ENCODE measurements at regions not wholly inside any gene's neighbourhood (a gene's known extent, or its start where the extent isn't known, plus 50 kb on each side); places are given as distances from the start of the nearest gene placed in this dataset.
A peak's percentile ranks its signal among the peaks of the same experiment; 100 is the strongest.
"Not testable (repeated sequence)": the region's sequence is repeated elsewhere in the genome, so short reads cannot be mapped to it uniquely, and the experiment has no call there.

GRCh38 chr22:46026899-46027210 lies 49.9 kb upstream of the WNT7B start:
- Mint-ChIP-seq H3K36me3 (no peaks in the 10 kb centered on the region), H3K4me1 (peaks cover 0 to 4% (median 4%) of the 10 kb centered on the region in 3 donors), H3K27me3 (peaks cover 31% of the 10 kb centered on the region), H3K27ac (no peak overlapping the region), H3K4me3 (peak overlapping the region; percentile 8 to 86 (median 70)), H3K9me3 (no peaks in the 10 kb centered on the region)

DNA sequence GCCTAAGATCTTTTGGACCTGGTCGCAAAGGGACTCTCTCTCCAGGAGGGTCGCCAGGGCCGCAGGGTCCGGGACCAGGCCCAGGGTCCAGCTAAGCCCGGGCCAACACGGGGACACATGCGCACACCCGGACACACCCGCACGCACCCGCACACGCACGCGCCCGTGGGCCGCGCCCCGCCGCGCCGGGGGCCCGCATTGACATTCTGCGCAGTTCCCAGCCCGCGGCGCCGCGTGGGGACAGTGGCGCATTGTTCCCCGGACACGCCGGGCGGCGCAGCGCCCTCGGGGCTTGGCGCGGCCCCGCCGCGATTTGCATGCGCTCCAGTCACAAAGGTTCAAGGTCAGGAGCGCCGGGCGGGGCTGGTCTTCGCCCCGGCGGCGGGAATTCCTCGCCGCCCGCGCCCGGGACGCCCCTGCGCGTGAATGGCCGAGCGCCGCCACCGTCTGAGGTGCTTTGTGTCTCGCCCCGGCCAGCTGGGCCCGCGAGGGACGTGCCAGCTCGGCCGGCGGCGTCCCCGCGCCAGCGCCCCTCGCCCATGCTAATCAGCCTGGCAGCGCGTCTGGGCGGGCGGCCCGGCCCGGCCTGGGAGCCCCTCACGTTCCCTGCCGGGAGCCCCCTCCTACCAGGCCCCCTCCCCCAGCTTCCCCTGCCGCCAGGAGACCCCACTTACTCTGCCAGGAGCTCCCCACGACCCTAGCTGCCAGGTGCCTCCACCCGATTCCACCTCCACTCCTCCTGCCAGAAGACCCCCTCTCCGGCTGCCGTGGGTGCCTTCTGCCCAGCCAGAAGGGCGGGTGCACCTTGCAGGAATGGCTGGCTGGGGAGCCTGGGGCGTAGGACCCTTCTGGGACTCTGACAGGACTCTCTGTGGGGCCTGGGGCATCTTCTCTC lies 50.5 kb upstream of the WNT7B start:
- no peak overlapping the region for H3K27ac Mint-ChIP-seq
- peak overlapping the region in 3 of 4 donors; percentile 8 to 86 (median 61) for H3K4me3 Mint-ChIP-seq
- no peaks in the 10 kb centered on the region for H3K9me3 Mint-ChIP-seq
- H3K4me1 Mint-ChIP-seq, result peaks cover 0 to 4% (median 4%) of the 10 kb centered on the region in 3 donors
- H3K36me3 Mint-ChIP-seq, result no peaks in the 10 kb centered on the region
- H3K27me3 Mint-ChIP-seq, result peaks cover 31% of the 10 kb centered on the region

DNA sequence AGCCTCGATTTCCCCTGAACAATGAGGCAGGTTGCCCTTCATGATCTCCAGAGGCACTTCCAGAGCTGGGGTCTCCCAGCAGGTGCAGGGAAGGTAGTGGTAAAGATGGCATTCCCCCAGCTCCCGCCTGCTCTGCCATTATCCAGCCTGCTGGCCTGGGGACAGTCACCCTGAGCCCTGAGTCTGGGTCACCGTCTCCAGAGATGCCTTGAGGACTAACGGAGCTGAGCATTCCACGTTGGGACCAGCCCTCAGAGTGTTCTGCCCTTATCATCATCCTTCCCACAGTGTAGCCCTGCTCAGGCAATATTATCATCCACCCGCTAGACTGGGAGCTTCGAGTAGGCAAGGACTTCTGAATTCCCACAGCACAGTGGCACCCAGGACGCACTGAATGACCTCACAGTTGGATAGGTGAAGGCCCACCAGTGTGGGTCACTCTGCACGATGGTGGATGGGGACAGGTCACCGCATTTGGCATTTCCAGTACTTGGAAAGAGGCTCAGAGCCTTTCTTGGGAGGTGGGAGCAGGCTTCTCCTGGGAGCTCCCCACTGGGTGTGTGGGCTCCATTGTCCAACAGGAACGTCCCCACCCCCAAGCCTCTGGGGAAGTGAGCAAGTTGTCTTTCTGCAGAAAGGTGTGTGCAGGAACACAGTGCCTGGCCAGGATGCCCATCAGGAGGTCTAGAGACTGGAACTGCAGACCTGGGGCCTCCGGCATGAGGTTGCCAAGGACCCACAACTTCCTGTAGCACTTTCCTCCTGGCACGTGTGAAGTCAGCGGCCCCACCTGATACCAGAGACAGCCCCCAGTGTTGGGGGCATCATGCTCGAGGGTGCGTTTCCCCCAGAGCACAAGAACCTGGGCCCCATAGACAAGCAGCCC lies 51.4 kb upstream of the WNT7B start:
- H3K4me3 Mint-ChIP-seq, result peak overlapping the region in 3 of 4 donors; percentile 20 to 30 (median 21)
- no peaks in the 10 kb centered on the region for H3K9me3 Mint-ChIP-seq
- H3K36me3 Mint-ChIP-seq, result no peaks in the 10 kb centered on the region
- H3K27me3 Mint-ChIP-seq, result peaks cover 31% of the 10 kb centered on the region
- no peak overlapping the region for H3K27ac Mint-ChIP-seq
- peaks cover 0 to 4% (median 4%) of the 10 kb centered on the region in 3 donors for H3K4me1 Mint-ChIP-seq

DNA sequence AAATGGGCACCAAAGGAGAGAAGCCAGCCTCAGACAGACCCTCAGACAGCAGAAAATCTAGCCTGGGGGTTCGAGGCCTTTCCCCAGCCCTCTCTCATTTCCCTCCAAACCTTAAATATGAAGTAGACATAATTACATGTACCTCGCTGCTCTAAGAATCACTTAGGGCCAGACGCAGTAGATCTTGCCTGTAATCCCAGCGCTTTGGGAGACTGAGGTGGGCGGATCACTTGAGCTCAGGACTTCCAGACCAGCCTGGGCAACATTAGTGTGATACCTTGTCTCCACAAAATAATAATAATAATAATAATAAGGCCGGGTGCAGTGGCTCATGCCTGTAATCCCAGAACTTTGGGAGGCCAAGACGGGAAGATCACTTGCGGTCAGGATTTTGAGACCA lies 52.1 kb upstream of the WNT7B start:
- H3K9me3 Mint-ChIP-seq, result no peaks in the 10 kb centered on the region

GRCh38 chr22:46029574-46030200 lies 52.7 kb upstream of the WNT7B start:
- H3K36me3 Mint-ChIP-seq, result no peaks in the 10 kb centered on the region
- H3K27me3 Mint-ChIP-seq, result peaks cover 26% of the 10 kb centered on the region
- peak overlapping the region in 1 of 4 donors; percentile 11 for H3K4me3 Mint-ChIP-seq
- H3K9me3 Mint-ChIP-seq, result no peaks in the 10 kb centered on the region
- peaks cover 0 to 4% (median 2%) of the 10 kb centered on the region in 3 donors for H3K4me1 Mint-ChIP-seq
- no peak overlapping the region for H3K27ac Mint-ChIP-seq

More for the DNA sequence above, 52.1 kb upstream of the WNT7B start:
- Mint-ChIP-seq H3K4me1 (peaks cover 0 to 4% (median 4%) of the 10 kb centered on the region in 3 donors), H3K4me3 (no peak overlapping the region), H3K27me3 (peaks cover 31% of the 10 kb centered on the region), H3K36me3 (no peaks in the 10 kb centered on the region), H3K27ac (no peak overlapping the region)

DNA sequence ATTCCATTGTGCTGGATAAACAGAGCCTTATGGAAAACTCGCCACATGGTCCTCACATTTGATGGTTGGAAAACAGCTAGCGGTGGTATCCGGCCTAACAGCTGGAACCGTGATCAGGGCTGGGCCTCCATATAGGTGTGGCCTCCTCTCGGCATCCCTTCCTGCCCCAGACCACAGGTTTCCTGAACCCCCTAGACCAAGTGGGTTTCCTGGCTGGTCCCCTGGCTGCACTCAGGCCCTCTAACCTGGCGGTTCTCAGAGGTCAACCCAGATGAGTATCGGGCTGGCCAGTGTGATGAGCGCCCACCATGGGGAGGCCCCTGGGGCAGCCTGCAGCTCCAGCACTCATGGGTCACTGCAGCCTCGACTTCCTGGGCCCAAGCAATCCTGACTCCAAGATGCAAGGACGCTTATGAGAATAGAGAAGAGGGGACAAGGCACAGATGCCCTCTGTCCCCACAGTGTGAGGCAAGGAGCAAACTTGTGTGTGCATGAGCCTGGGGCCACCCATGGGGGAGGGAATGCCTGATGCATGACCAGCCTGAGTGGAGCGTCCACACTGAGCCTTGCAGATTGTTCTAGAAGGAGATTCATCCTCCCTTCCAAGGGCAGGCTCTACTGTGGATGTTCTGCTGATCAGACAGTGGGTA lies 53.4 kb upstream of the WNT7B start:
- Mint-ChIP-seq H3K4me3 (peak overlapping the region in 1 of 4 donors; percentile 48), H3K27ac (peak overlapping the region in 1 of 3 donors; percentile 78), H3K27me3 (peaks cover 26% of the 10 kb centered on the region), H3K9me3 (no peaks in the 10 kb centered on the region), H3K36me3 (no peaks in the 10 kb centered on the region), H3K4me1 (peaks cover 5 to 8% (median 7%) of the 10 kb centered on the region in 3 donors)

DNA sequence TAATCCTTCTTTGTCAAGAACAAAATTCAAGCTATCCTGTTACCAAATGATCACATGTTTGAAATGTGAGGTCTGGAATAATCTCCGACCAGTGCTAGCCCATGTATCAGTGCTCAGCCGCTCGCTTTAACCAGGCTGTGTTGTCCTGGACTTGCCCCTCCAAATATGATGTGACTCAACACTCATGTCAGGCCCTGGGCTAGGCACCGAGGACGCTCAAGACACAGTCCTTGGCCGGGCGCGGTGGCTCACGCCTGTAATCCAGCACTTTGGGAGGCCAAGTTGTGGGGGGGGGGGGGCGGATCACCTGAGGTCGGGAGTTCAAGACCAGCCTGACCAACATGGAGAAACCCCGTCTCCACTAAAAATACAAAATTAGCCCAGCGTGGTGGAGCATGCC lies 54.1 kb upstream of the WNT7B start:
- Mint-ChIP-seq H3K36me3 (no peaks in the 10 kb centered on the region), H3K4me1 (peaks cover 5 to 8% (median 5%) of the 10 kb centered on the region in 3 donors), H3K27ac (no peak overlapping the region), H3K4me3 (no peak overlapping the region), H3K27me3 (peaks cover 21% of the 10 kb centered on the region), H3K9me3 (no peaks in the 10 kb centered on the region)

- H3K9me3 Mint-ChIP-seq, result no peaks in the 10 kb centered on the region
- H3K4me1 Mint-ChIP-seq, result peaks cover 5 to 9% (median 8%) of the 10 kb centered on the region in 3 donors
- H3K36me3 Mint-ChIP-seq, result no peaks in the 10 kb centered on the region
- H3K4me3 Mint-ChIP-seq, result no peak overlapping the region
- H3K27ac Mint-ChIP-seq, result no peak overlapping the region
- H3K27me3 Mint-ChIP-seq, result peaks cover 18% of the 10 kb centered on the region
These were observed 54.6 kb upstream of the WNT7B start for GRCh38 chr22:46031557-46031956.

GRCh38 chr22:46031965-46032851 lies 55.2 kb upstream of the WNT7B start:
- Mint-ChIP-seq H3K36me3 (no peaks in the 10 kb centered on the region), H3K4me3 (no peak overlapping the region), H3K27me3 (peaks cover 12% of the 10 kb centered on the region), H3K9me3 (no peaks in the 10 kb centered on the region), H3K27ac (no peak overlapping the region), H3K4me1 (peaks cover 8 to 13% (median 10%) of the 10 kb centered on the region in 3 donors)

- Mint-ChIP-seq H3K4me3 (no peak overlapping the region), H3K27ac (peak overlapping the region in 2 of 3 donors; percentile 22 to 96)
These were observed 56.6 kb upstream of the WNT7B start for GRCh38 chr22:46033256-46034200.

DNA sequence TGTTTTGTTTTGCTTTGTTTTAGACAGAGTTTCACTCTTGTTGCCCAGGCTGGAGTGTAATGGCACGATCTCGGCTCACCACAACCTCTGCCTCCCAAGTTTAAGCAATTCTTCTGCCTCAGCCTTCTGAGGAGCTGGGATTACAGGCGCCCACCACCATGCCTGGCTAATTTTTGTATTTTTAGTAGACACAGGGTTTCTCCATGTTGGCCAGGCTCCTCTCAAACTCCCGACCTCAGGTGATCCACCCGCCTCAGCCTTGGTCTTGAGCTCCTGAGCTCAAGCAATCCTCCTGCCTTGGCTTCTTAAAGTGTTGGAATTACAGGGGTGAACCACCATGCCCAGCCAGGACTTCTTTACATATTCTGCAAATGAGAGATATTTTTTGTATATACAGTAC lies 57.5 kb upstream of the WNT7B start:
- peak overlapping the region in 1 of 4 donors; percentile 94 for H3K4me3 Mint-ChIP-seq
- not testable (repeated sequence) for H3K9me3 Mint-ChIP-seq, H3K36me3 Mint-ChIP-seq, H3K27me3 Mint-ChIP-seq
- peaks cover 8 to 13% (median 10%) of the 10 kb centered on the region in 3 donors for H3K4me1 Mint-ChIP-seq
- peak overlapping the region in 1 of 3 donors; percentile 96 for H3K27ac Mint-ChIP-seq

More at GRCh38 chr22:46033256-46034200, 56.6 kb upstream of the WNT7B start:
- Mint-ChIP-seq H3K27me3 (peaks cover 5% of the 10 kb centered on the region), H3K9me3 (no peaks in the 10 kb centered on the region), H3K4me1 (peaks cover 8 to 13% (median 10%) of the 10 kb centered on the region in 3 donors), H3K36me3 (no peaks in the 10 kb centered on the region)

- peak overlapping the region; percentile 79 to 94 (median 86) for H3K4me3 Mint-ChIP-seq
- peak overlapping the region in 2 of 3 donors; percentile 76 to 96 for H3K27ac Mint-ChIP-seq
- H3K9me3 Mint-ChIP-seq, result no peaks in the 10 kb centered on the region
- H3K36me3 Mint-ChIP-seq, result no peaks in the 10 kb centered on the region
- no peaks in the 10 kb centered on the region for H3K27me3 Mint-ChIP-seq
- H3K4me1 Mint-ChIP-seq, result peaks cover 8 to 13% (median 10%) of the 10 kb centered on the region in 3 donors
These were observed 58.4 kb upstream of the WNT7B start for GRCh38 chr22:46035380-46035741.
